DOHH2 (cell line): ENCODE measurements at regions not wholly inside any gene's neighbourhood (a gene's known extent, or its start where the extent isn't known, plus 50 kb on each side); places are given as distances from the start of the nearest gene placed in this dataset.

Experiments
- H3F3A ChIP-seq: fragments of 200-600 bp; sonication (generic), shearing (Covaris generic); 2 replicates; pipeline ENCODE4 v1.6.0; 2016; ENCODE audit warnings: antibody characterized with exemption, mild to moderate bottlenecking; ENCODE audit not compliant: control insufficient read depth, insufficient read depth
- H3K27ac ChIP-seq: fragments of 200-600 bp; sonication (generic); 2 replicates; pipeline ENCODE4 v1.5.1; 2014; ENCODE audit warnings: low read depth, mild to moderate bottlenecking, low read length, moderate library complexity
- H3K27me3 ChIP-seq: fragments of 200-600 bp; sonication (generic); 2 replicates; pipeline ENCODE4 v1.6.1; 2014; ENCODE audit warnings: mild to moderate bottlenecking, low read length, mixed read lengths; ENCODE audit not compliant: control insufficient read depth
- H3K36me3 ChIP-seq: fragments of 200-600 bp; sonication (generic); 2 replicates; pipeline ENCODE4 v1.6.1; 2014; ENCODE audit warnings: mild to moderate bottlenecking, low read length, moderate library complexity, mixed read lengths; ENCODE audit not compliant: control insufficient read depth
- H3K4me1 ChIP-seq: fragments of 200-600 bp; sonication (generic); 2 replicates; pipeline ENCODE4 v1.6.1; 2014; ENCODE audit warnings: mild to moderate bottlenecking, low read length, mixed read lengths; ENCODE audit not compliant: control insufficient read depth
- H3K4me2 ChIP-seq: fragments of 200-600 bp; sonication (generic); 2 replicates; pipeline ENCODE4 v1.6.0; 2014; ENCODE audit warnings: mild to moderate bottlenecking, low read length, moderate library complexity
- H3K4me3 ChIP-seq: fragments of 200-600 bp; sonication (generic); 2 replicates; pipeline ENCODE4 v1.5.1; 2014; ENCODE audit warnings: mild to moderate bottlenecking, low read length, mixed read lengths
- H3K79me2 ChIP-seq: fragments of 200-600 bp; sonication (generic); 2 replicates; pipeline ENCODE4 v1.6.1; 2014; ENCODE audit warnings: mild to moderate bottlenecking, low read length, mixed read lengths; ENCODE audit not compliant: control insufficient read depth
- H3K9me2 ChIP-seq: fragments of 200-600 bp; sonication (generic); replicated peaks from 2 replicates; pipeline ENCODE4 v1.6.1; 2014; ENCODE audit warnings: mild to moderate bottlenecking, low read length, mixed read lengths; ENCODE audit not compliant: control insufficient read depth
- H3K9me3 ChIP-seq: fragments of 200-600 bp; sonication (generic); 2 replicates; pipeline ENCODE4 v1.6.1; 2014; ENCODE audit warnings: antibody characterized with exemption, low read length, mixed read lengths; ENCODE audit not compliant: control insufficient read depth, insufficient read depth
- H4K20me1 ChIP-seq: fragments of 200-600 bp; sonication (generic); 2 replicates; pipeline ENCODE4 v1.6.0; 2014; ENCODE audit warnings: low read depth, mild to moderate bottlenecking, antibody characterized with exemption, low read length, moderate library complexity; ENCODE audit not compliant: control insufficient read depth, insufficient read depth
- EZH2phosphoT487 ChIP-seq: fragments of 200-600 bp; sonication (generic); IDR thresholded peaks from 2 replicates; pipeline ENCODE4 v1.6.1; 2017; ENCODE audit warnings: borderline replicate concordance, mild to moderate bottlenecking, antibody characterized with exemption, low read length, moderate library complexity, mixed read lengths
- TF ChIP-seq, protein P1 (sequence below): fragments of 200-600 bp; sonication (generic); IDR thresholded peaks from one replicate; pipeline ENCODE4 v1.5.1; 2014; ENCODE audit warnings: antibody characterized with exemption, mild to moderate bottlenecking, low read depth, low read length; ENCODE audit not compliant: poor library complexity, severe bottlenecking

DNA sequence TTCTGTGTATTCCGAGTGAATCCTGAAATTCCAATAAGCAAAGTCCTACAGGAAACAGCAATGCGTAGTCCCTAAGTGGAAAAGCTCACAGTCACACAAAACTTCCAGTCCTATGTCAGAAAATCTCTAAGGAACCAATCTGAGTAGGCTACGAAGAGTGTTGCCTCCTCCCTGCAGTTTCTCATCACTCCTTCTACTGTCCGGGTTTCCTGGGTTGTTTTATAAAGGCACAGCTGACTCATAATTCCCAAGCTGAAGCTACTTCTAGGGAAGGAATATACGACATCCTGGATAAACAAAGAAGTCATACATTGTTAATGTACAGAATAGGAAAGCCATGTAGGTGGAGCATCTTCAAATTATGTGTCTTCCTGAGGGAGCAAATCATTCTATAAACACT lies 65.7 kb upstream of the RGMA start:
- TF ChIP-seq EZH2phosphoT487, result no peak
- TF ChIP-seq, protein P1, sequence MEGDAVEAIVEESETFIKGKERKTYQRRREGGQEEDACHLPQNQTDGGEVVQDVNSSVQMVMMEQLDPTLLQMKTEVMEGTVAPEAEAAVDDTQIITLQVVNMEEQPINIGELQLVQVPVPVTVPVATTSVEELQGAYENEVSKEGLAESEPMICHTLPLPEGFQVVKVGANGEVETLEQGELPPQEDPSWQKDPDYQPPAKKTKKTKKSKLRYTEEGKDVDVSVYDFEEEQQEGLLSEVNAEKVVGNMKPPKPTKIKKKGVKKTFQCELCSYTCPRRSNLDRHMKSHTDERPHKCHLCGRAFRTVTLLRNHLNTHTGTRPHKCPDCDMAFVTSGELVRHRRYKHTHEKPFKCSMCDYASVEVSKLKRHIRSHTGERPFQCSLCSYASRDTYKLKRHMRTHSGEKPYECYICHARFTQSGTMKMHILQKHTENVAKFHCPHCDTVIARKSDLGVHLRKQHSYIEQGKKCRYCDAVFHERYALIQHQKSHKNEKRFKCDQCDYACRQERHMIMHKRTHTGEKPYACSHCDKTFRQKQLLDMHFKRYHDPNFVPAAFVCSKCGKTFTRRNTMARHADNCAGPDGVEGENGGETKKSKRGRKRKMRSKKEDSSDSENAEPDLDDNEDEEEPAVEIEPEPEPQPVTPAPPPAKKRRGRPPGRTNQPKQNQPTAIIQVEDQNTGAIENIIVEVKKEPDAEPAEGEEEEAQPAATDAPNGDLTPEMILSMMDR, result no peak
- no peaks in the 10 kb centered on the region for H3K36me3 ChIP-seq
- no peak overlapping the region for H3K4me3 ChIP-seq
- no peaks in the 10 kb centered on the region for H3K4me1 ChIP-seq
- no peaks in the 10 kb centered on the region for H4K20me1 ChIP-seq
- H3K27me3 ChIP-seq, result no peaks in the 10 kb centered on the region
- no peaks in the 10 kb centered on the region for H3K9me2 ChIP-seq
- H3K9me3 ChIP-seq, result no peaks in the 10 kb centered on the region
- H3K27ac ChIP-seq, result no peak overlapping the region
- no peaks in the 10 kb centered on the region for H3K79me2 ChIP-seq
- no peaks in the 10 kb centered on the region for H3F3A ChIP-seq
- no peak overlapping the region for H3K4me2 ChIP-seq

DNA sequence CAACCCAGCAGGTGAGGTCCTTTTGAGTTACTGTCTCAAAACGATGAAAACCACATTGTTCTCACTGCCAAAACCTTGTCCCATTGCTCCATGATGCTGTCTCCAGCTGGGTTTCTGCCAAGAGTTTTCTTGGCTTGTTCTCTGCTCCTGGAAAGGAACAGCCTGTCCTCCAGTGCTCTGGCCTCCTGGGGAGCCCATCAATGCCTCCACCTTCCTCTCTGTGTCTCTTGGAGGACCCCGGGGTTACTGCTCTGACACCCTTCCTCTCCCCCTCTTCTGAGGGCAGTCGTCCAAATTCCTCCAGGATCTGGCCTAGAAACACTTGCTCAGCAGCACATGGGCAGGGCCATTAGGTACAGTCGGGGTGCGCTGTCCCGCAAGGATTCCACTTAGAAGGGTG lies 63.9 kb upstream of the RGMA start:
- TF ChIP-seq EZH2phosphoT487, result no peak
- TF ChIP-seq, protein P1, result no peak
- Histone ChIP-seq H3F3A (no peaks in the 10 kb centered on the region), H3K4me1 (no peaks in the 10 kb centered on the region), H3K4me3 (no peak overlapping the region), H3K9me2 (no peaks in the 10 kb centered on the region), H3K4me2 (no peak overlapping the region), H3K27me3 (no peaks in the 10 kb centered on the region), H4K20me1 (no peaks in the 10 kb centered on the region), H3K36me3 (no peaks in the 10 kb centered on the region), H3K79me2 (no peaks in the 10 kb centered on the region), H3K27ac (no peak overlapping the region), H3K9me3 (no peaks in the 10 kb centered on the region)

DNA sequence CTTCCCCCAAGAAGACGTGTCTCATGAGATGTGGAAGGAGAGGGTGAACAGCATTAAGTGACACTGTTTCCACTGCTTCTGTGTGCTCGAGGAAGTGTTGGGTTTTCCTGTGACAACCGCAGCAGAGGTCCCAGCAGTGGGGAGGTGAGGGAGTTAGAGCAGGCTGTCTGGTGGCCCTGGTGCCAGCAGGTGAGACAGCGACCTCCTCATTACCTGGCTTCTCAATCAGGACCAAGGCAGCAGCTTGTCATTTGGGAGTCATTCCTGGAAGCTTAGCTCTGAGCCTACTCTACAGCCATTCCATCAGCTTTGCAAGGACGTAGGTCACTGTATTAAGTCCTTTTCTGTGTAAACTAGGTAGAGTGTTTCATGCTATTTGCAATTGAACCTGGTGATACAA lies 63.3 kb upstream of the RGMA start:
- Histone ChIP-seq H3F3A (no peaks in the 10 kb centered on the region), H3K27me3 (no peaks in the 10 kb centered on the region), H3K4me2 (no peak overlapping the region), H3K27ac (no peak overlapping the region), H3K9me3 (no peaks in the 10 kb centered on the region), H3K79me2 (no peaks in the 10 kb centered on the region), H3K4me1 (no peaks in the 10 kb centered on the region), H3K9me2 (no peaks in the 10 kb centered on the region), H3K4me3 (no peak overlapping the region), H4K20me1 (no peaks in the 10 kb centered on the region), H3K36me3 (no peaks in the 10 kb centered on the region)
- no peak for TF ChIP-seq EZH2phosphoT487
- TF ChIP-seq, protein P1, result no peak
